H1 (cell line): ENCODE measurements at regions not wholly inside any gene's neighbourhood (a gene's known extent, or its start where the extent isn't known, plus 50 kb on each side); places are given as distances from the start of the nearest gene placed in this dataset.

Source experiments
- CTCF ChIA-PET: fragments of 300-600 bp; sonication (Branson Sonifier 250); formaldehyde crosslinking; loops from one replicate; lab custom pipeline; 2021; ENCODE audit not compliant: partially characterized antibody; lab: Charles Lee
- POLR2A ChIA-PET: fragments of 300-600 bp; sonication (Branson Sonifier 250); formaldehyde crosslinking; loops from one replicate; lab custom pipeline; 2021; ENCODE audit warnings: inconsistent platforms; ENCODE audit not compliant: partially characterized antibody; lab: Charles Lee
- DNase-seq, 2 experiments: peaks; one replicate each; pipeline versions ENCODE4 v3.0.0 to v3.0.0-alpha.2; 2010 to 2022; ENCODE audit warnings: low spot score in 2 of 2, low read depth in 1 of 2, mixed read lengths in 1 of 2
- FAIRE-seq: peaks from 2 replicates; lab custom pipeline; 2011; peaks lifted over from hg19 to GRCh38; lab: Jason Lieb, UNC
- H2AFZ ChIP-seq: 2 replicates; pipeline ENCODE4 v1.8.1; 2012; ENCODE audit warnings: low read length, inconsistent platforms
- H2AK5ac ChIP-seq: 2 replicates; pipeline ENCODE4 v1.6.1; 2013; ENCODE audit warnings: low read depth, low read length
- H2BK120ac ChIP-seq: replicated peaks from 2 replicates; pipeline ENCODE3; 2013; ENCODE audit warnings: low read depth, low read length, inconsistent platforms
- H2BK12ac ChIP-seq: 2 replicates; pipeline ENCODE4 v1.6.1; 2013; ENCODE audit warnings: low read depth, low read length
- H2BK15ac ChIP-seq: 2 replicates; pipeline ENCODE4 v1.6.1; 2013; ENCODE audit warnings: low read length
- H2BK20ac ChIP-seq: 2 replicates; pipeline ENCODE4 v1.6.1; 2013; ENCODE audit warnings: low read length
- H2BK5ac ChIP-seq: 2 replicates; pipeline ENCODE4 v1.6.1; 2013; ENCODE audit warnings: low read depth, low read length
- H3K14ac ChIP-seq: 2 replicates; pipeline ENCODE4 v1.6.1; 2013; ENCODE audit warnings: inconsistent platforms; ENCODE audit not compliant: insufficient read length
- H3K18ac ChIP-seq: 2 replicates; pipeline ENCODE4 v1.6.1; 2013; ENCODE audit warnings: low read length; ENCODE audit errors: extremely low read depth
- H3K23ac ChIP-seq: 2 replicates; pipeline ENCODE4 v1.6.1; 2013; ENCODE audit warnings: inconsistent platforms; ENCODE audit not compliant: insufficient read length
- H3K23me2 ChIP-seq: 2 replicates; pipeline ENCODE4 v1.6.1; 2013; ENCODE audit warnings: low read depth, low read length
- H3K27ac ChIP-seq: 2 replicates; pipeline ENCODE4 v1.6.1; 2011; ENCODE audit warnings: low read depth, low read length, inconsistent platforms
- H3K27me3 ChIP-seq, 4 experiments: replicated peaks in 1 of 4; 1 replicate in 1 of 4; 2 replicates in 3 of 4; pipeline versions ENCODE4 v1.6.1 to v1.8.1; 2011 to 2013; ENCODE audit warnings: low read length in 3 of 4, mild to moderate bottlenecking in 3 of 4, inconsistent platforms in 2 of 4, mixed read lengths in 2 of 4, moderate library complexity in 1 of 4; ENCODE audit not compliant: control insufficient read depth in 3 of 4, insufficient read depth in 3 of 4; ENCODE audit errors: extremely low read depth in 1 of 4
- H3K36me3 ChIP-seq, 4 experiments: 2 replicates each; pipeline versions ENCODE4 v1.6.1 to v1.8.1; 2011 to 2013; ENCODE audit warnings: mild to moderate bottlenecking in 4 of 4, low read length in 3 of 4, moderate library complexity in 2 of 4, control low read depth in 1 of 4, inconsistent platforms in 1 of 4; ENCODE audit not compliant: insufficient read depth in 4 of 4, control insufficient read depth in 2 of 4
- H3K4ac ChIP-seq: replicated peaks from 2 replicates; pipeline ENCODE3; 2013; ENCODE audit warnings: low read length, low read depth, mixed read lengths, inconsistent platforms; ENCODE audit not compliant: insufficient read length
- H3K4me1 ChIP-seq, 4 experiments: replicated peaks in 1 of 4; 1 replicate in 1 of 4; 2 replicates in 3 of 4; pipeline versions ENCODE4 v1.6.1 to v1.8.1; 2011 to 2013; ENCODE audit warnings: low read length in 3 of 4, inconsistent platforms in 2 of 4, mixed read lengths in 1 of 4; ENCODE audit not compliant: insufficient read depth in 4 of 4, control insufficient read depth in 3 of 4
- H3K4me2 ChIP-seq, 2 experiments: 2 replicates each; pipeline versions ENCODE4 v1.6.1 to v1.8.1; 2011 to 2013; ENCODE audit warnings: low read depth in 2 of 2, low read length in 2 of 2, control low read depth in 1 of 2, inconsistent platforms in 1 of 2, mild to moderate bottlenecking in 1 of 2; ENCODE audit not compliant: insufficient read depth in 1 of 2
- H3K4me3 ChIP-seq, 4 experiments: fragments of 200-600, 300-600 bp in 1 of 4; sonication (generic), shearing (Covaris generic), sonication (Bioruptor Twin) in 1 of 4; 2 replicates each; pipeline versions ENCODE4 v1.5.1 to v1.8.1; 2011 to 2016; ENCODE audit warnings: low read length in 4 of 4, low read depth in 3 of 4, control low read depth in 2 of 4, inconsistent platforms in 2 of 4, mild to moderate bottlenecking in 2 of 4, mixed read lengths in 1 of 4, moderate library complexity in 1 of 4; ENCODE audit not compliant: insufficient read depth in 2 of 4; ENCODE audit errors: extremely low read depth in 1 of 4
- H3K56ac ChIP-seq: replicated peaks from 2 replicates; pipeline ENCODE3; 2013; ENCODE audit warnings: low read depth, mild to moderate bottlenecking, mixed read lengths, low read length, inconsistent platforms; ENCODE audit not compliant: insufficient read length
- H3K79me1 ChIP-seq: 2 replicates; pipeline ENCODE4 v1.6.1; 2013; ENCODE audit warnings: low read depth, low read length, control low read depth
- H3K79me2 ChIP-seq, 2 experiments: 2 replicates each; pipeline versions ENCODE4 v1.6.1 to v1.8.1; 2012 to 2013; ENCODE audit warnings: low read length in 2 of 2, mild to moderate bottlenecking in 2 of 2, inconsistent platforms in 1 of 2; ENCODE audit not compliant: insufficient read depth in 2 of 2, control insufficient read depth in 1 of 2
- H3K9ac ChIP-seq, 4 experiments: replicated peaks in 1 of 4; 1 replicate in 1 of 4; 2 replicates in 3 of 4; pipeline versions ENCODE4 v1.6.1 to v1.8.1; 2011 to 2013; ENCODE audit warnings: low read depth in 3 of 4, low read length in 3 of 4, control low read depth in 2 of 4, mild to moderate bottlenecking in 2 of 4, moderate library complexity in 2 of 4, inconsistent platforms in 1 of 4; ENCODE audit errors: extremely low read depth in 1 of 4
- H3K9me3 ChIP-seq, 2 experiments: 2 replicates each; pipeline versions ENCODE4 v1.6.1 to v1.8.1; 2012 to 2013; ENCODE audit warnings: mild to moderate bottlenecking in 2 of 2, moderate library complexity in 2 of 2, control low read depth in 1 of 2, inconsistent platforms in 1 of 2, low read depth in 1 of 2, low read length in 1 of 2, mixed read lengths in 1 of 2; ENCODE audit not compliant: insufficient read depth in 2 of 2
- H4K20me1 ChIP-seq, 2 experiments: replicated peaks in 1 of 2; 2 replicates each; pipeline versions ENCODE3 to v1.8.1; 2011 to 2013; ENCODE audit warnings: inconsistent platforms in 2 of 2, low read length in 2 of 2, mild to moderate bottlenecking in 1 of 2; ENCODE audit not compliant: insufficient read depth in 2 of 2, control insufficient read depth in 1 of 2
- H4K5ac ChIP-seq: 2 replicates; pipeline ENCODE4 v1.6.1; 2013; ENCODE audit warnings: low read length, low read depth, mixed read lengths, inconsistent platforms; ENCODE audit not compliant: insufficient read length
- H4K8ac ChIP-seq: 2 replicates; pipeline ENCODE4 v1.8.0; 2013; ENCODE audit warnings: mild to moderate bottlenecking, moderate library complexity, low read length, inconsistent platforms; ENCODE audit not compliant: insufficient read depth; ENCODE audit errors: extremely low read depth
- H4K91ac ChIP-seq: replicated peaks from 2 replicates; pipeline ENCODE3; 2013; ENCODE audit warnings: low read length, mixed read lengths, inconsistent platforms; ENCODE audit not compliant: insufficient read length
- CEBPB ChIP-seq: IDR thresholded peaks from 2 replicates; pipeline ENCODE4 v1.6.1; 2012; ENCODE audit warnings: low read depth, low read length
- CHD1 ChIP-seq: IDR thresholded peaks from 2 replicates; pipeline ENCODE4 v1.6.1; 2012; ENCODE audit warnings: low read depth, low read length, improper control_type of control experiment
- CREB1 ChIP-seq: IDR thresholded peaks from 2 replicates; pipeline ENCODE4 v1.6.1; 2012; ENCODE audit warnings: inconsistent platforms
- EP300 ChIP-seq, 2 experiments: IDR thresholded peaks; 1 replicate in 1 of 2; 2 replicates in 1 of 2; pipeline ENCODE4 v1.6.1; 2011 to 2012; ENCODE audit warnings: low read depth in 2 of 2, low read length in 2 of 2, mild to moderate bottlenecking in 2 of 2, borderline replicate concordance in 1 of 2, inconsistent platforms in 1 of 2, moderate library complexity in 1 of 2
- JUN ChIP-seq: IDR thresholded peaks from 2 replicates; pipeline ENCODE4 v1.6.1; 2011; ENCODE audit warnings: low read depth, mild to moderate bottlenecking, improper control_type of control experiment, low read length
- NANOG ChIP-seq: IDR thresholded peaks from 2 replicates; pipeline ENCODE4 v1.6.1; 2011; ENCODE audit warnings: low read length, low read depth, mild to moderate bottlenecking, inconsistent platforms; ENCODE audit not compliant: insufficient read depth, poor library complexity, severe bottlenecking
- NRF1 ChIP-seq: IDR thresholded peaks from 2 replicates; pipeline ENCODE4 v1.6.1; 2011; ENCODE audit warnings: mild to moderate bottlenecking, low read depth, low read length, improper control_type of control experiment
- PHF8 ChIP-seq: fragments of 200-600 bp; sonication (generic); conservative IDR thresholded peaks from 2 replicates; pipeline ENCODE4 v1.7.1; 2012; ENCODE audit warnings: low read depth, mild to moderate bottlenecking, inconsistent platforms, low read length, moderate library complexity
- RNF2 ChIP-seq: fragments of 200-900, 300-1000 bp; sonication (generic); IDR thresholded peaks from 2 replicates; pipeline ENCODE4 v1.7.1; 2016; ENCODE audit warnings: borderline replicate concordance, low read depth, mild to moderate bottlenecking, antibody characterized with exemption, low read length; ENCODE audit not compliant: poor library complexity, severe bottlenecking; ENCODE audit errors: missing control alignments
- SIN3A ChIP-seq, 2 experiments: IDR thresholded peaks in 1 of 2; conservative IDR thresholded peaks in 1 of 2; 2 replicates each; pipeline ENCODE4 v1.6.1; 2011 to 2012; ENCODE audit warnings: low read length in 2 of 2, improper control_type of control experiment in 1 of 2, low read depth in 1 of 2, mild to moderate bottlenecking in 1 of 2
- TAF1 ChIP-seq: IDR thresholded peaks from 2 replicates; pipeline ENCODE4 v1.6.1; 2011; ENCODE audit warnings: mild to moderate bottlenecking, low read depth, low read length
- TCF12 ChIP-seq: IDR thresholded peaks from 2 replicates; pipeline ENCODE4 v1.6.1; 2011; ENCODE audit warnings: low read depth, mild to moderate bottlenecking, low read length
- whole genome bisulfite sequencing, 2 experiments: shearing (Covaris generic) in 1 of 2; methylation state at CpG; one replicate each; pipeline versions ENCODE4 v1.1.6 to v1.1.7; 2013 to 2015; ENCODE audit warnings: low lambda C conversion rate in 2 of 2, mixed read lengths in 2 of 2, inconsistent platforms in 1 of 2, low coverage in 1 of 2, missing lambda C conversion rate in 1 of 2; ENCODE audit not compliant: insufficient replicate concordance in 2 of 2, insufficient coverage in 1 of 2, insufficient read length in 1 of 2; ENCODE audit errors: extremely low coverage in 1 of 2, missing lambda C conversion rate in 1 of 2; 5-methylcytosine and 5-hydroxymethylcytosine counted together
- TF ChIP-seq, protein P1 (sequence below): IDR thresholded peaks from 2 replicates; pipeline ENCODE4 v1.6.1; 2012; ENCODE audit warnings: inconsistent platforms

- CTCF ChIA-PET: interaction anchor here (0.6 to 1.9 kb wide), 2 partner anchors 105 to 397 kb away, joined by 4 to 6 read pairs; no protein-coding TSS in a partner anchor
- TF ChIP-seq, protein P1, sequence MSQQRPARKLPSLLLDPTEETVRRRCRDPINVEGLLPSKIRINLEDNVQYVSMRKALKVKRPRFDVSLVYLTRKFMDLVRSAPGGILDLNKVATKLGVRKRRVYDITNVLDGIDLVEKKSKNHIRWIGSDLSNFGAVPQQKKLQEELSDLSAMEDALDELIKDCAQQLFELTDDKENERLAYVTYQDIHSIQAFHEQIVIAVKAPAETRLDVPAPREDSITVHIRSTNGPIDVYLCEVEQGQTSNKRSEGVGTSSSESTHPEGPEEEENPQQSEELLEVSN: no peak
- TF ChIP-seq PHF8: no peak
- TF ChIP-seq TAF1: no peak
- TF ChIP-seq JUN: no peak
- no peak for TF ChIP-seq EP300 (IDR thresholded peaks at IDR 0.05; ENCODE audit: borderline replicate concordance in 1 of 2, low read depth in 2 of 2, low read length in 2 of 2)
- no peak for TF ChIP-seq NRF1
- no peak for TF ChIP-seq CREB1
- no peak for TF ChIP-seq NANOG
- no peak for TF ChIP-seq SIN3A (conservative IDR thresholded peaks at IDR 0.05 in 1 of 2, IDR thresholded peaks at IDR 0.05 in 1 of 2; ENCODE audit: low read depth in 1 of 2, low read length in 2 of 2)
- TF ChIP-seq TCF12: no peak
- TF ChIP-seq RNF2: no peak
- TF ChIP-seq CEBPB: no peak
- TF ChIP-seq CHD1: no peak
Measured at GRCh38 chr1:229121845-229122436, 149.0 kb upstream of the RAB4A start.

More at GRCh38 chr1:229121845-229122436, 149.0 kb upstream of the RAB4A start:
- Histone ChIP-seq H3K79me2 (no peaks in the 10 kb centered on the region), H3K9me3 (no peaks in the 10 kb centered on the region), H3K36me3 (no peaks in the 10 kb centered on the region), H3K4me1 (no peaks in the 10 kb centered on the region), H3K23me2 (no peaks in the 10 kb centered on the region), H3K18ac (no peak overlapping the region), H3K4me3 (no peak overlapping the region), H3K4ac (no peak overlapping the region), H3K27ac (no peak overlapping the region), H3K4me2 (no peak overlapping the region), H4K20me1 (no peaks in the 10 kb centered on the region), H2AK5ac (no peak overlapping the region), H3K27me3 (peaks cover 0 to 3% (median 0%) of the 10 kb centered on the region in 4 experiments; a peak in 1 of 7 replicates), H3K79me1 (no peaks in the 10 kb centered on the region; the same call in 1 of the 2 replicates), H2BK120ac (no peak overlapping the region), H2BK20ac (no peak overlapping the region), H4K91ac (no peak overlapping the region), H4K5ac (no peak overlapping the region), H2AFZ (no peak overlapping the region), H3K23ac (no peak overlapping the region), H2BK5ac (no peak overlapping the region), H3K14ac (no peak overlapping the region), H2BK15ac (no peak overlapping the region), H3K56ac (no peak overlapping the region), H2BK12ac (no peak overlapping the region), H4K8ac (no peak overlapping the region), H3K9ac (no peak overlapping the region)
- POLR2A ChIA-PET: no interaction called here
- WGBS, 2 experiments: 74% methylated on average over 11 of the region's 11 CpGs; no CpG with 5 or more reads in 1 of the 2 experiments
- FAIRE-seq: no peak
- DNase-seq: no peak
